HG03139 (cell line): ENCODE measurements at regions not wholly inside any gene's neighbourhood (a gene's known extent, or its start where the extent isn't known, plus 50 kb on each side); places are given as distances from the start of the nearest gene placed in this dataset.
"Not testable (repeated sequence)": the region's sequence is repeated elsewhere in the genome, so short reads cannot be mapped to it uniquely, and the experiment has no call there.

Source experiments
- ATAC-seq: cut with Tn5 transposase; IDR thresholded peaks from one replicate; pipeline ENCODE4 v1.9.1; 2021; ENCODE audit not compliant: unreplicated experiment

DNA sequence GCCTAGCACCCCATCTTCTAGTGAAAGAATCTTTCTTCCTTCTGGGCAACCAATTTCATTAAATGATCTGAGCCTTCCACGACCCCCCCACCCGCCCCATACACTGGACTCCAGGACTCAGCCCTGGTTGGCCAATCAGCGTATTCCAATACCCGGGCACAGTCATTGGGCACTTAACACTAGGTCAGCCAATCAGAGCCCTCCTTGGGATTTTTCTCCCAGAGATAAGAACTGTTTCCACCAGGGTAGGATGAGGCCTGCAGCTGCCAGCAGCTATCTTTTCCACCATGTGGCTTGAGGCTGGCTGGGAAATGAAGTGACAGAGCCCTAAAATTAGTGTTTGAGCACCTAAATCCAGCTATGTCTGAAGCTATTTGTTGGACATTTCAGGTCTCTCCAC, 418.8 kb downstream of the BCOR start:
- ATAC-seq, result no peak

DNA sequence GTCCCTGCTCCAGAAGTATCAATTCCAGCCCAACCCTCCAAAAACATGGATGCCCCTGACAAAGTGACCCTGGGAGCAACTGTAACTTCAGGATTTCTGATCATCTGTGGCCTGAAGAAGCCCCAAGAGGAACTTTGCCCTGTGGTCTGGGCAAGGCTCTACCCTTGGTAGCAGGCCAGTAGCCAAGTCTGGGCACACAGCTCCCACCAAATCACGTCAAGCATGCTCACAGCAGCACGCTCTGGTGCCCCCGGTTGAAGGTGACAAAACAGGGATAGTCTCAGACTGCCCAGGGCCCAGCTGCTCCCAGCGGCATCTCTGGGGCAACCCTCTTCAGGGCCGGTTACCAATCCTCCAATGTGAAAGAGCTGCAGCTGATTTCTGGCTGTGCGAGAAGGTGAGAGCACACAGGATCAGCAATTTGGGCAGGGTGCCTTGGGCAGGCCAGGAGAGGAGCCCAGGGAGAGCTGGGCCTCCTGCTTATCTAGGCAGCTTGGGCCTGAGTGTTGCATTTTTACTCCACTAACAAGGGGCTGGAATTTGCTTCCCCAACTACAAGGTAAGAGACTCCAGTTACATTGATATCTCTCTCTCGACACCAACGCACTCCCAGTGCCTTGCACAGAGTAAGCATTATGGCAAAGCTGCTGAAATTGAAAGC, 418.1 kb downstream of the BCOR start:
- no peak for ATAC-seq

DNA sequence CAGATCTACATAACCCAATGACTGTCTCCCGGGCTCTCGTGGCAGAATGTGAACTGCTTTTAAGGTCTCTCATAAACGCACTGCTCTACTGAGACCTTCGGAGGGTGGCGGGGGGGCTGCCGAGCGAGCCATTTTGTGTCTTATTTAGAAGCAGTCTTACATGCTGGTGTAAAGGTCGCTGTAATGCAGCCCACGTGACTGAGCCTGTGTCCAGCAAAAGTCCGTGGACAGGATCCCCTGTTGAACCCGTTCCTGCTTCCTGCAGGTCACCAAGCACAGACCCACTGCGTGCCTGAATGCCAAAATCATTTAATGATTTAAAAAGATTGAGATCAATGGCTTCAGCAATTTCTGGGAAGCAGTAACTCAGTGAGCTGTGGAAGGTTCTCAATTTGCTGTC, 415.9 kb downstream of the BCOR start:
- no peak for ATAC-seq

DNA sequence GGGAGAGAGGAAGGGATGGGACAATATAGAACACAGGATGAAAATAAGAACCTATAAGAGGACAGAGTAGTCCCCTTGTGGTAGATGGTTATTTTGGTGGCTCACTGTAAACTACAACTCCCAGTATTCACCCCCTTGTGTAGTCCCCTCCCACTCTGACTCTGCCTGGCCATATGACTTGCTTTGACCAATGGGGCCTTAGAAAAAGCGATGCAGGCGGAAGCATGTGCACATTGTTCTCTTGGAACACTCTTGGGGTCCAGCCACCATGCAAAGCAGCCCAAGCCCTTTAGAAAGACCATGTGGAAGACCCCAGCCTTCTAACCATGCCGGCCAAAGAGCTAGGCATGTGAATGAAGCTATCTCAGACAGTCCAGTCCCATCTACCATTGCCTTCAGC, 415.0 kb downstream of the BCOR start:
- no peak for ATAC-seq

DNA sequence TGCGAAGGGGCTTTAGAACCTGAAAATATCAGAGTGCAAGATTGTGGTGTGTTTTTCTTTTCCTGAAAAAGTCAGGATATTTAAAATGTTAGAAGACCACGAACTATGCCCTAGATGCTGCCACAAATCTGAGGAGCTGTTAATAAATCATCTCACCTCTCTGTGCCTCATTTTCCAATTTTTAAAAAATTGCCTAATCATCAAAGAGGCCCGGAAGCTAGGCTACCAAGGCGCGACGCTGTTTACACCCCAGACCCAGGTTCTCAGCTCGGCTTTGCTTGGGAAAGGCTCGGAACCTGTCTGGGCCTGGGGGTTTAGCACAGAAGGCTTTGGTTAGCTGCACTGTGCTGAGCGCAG, 409.6 kb downstream of the BCOR start:
- ATAC-seq, result no peak

DNA sequence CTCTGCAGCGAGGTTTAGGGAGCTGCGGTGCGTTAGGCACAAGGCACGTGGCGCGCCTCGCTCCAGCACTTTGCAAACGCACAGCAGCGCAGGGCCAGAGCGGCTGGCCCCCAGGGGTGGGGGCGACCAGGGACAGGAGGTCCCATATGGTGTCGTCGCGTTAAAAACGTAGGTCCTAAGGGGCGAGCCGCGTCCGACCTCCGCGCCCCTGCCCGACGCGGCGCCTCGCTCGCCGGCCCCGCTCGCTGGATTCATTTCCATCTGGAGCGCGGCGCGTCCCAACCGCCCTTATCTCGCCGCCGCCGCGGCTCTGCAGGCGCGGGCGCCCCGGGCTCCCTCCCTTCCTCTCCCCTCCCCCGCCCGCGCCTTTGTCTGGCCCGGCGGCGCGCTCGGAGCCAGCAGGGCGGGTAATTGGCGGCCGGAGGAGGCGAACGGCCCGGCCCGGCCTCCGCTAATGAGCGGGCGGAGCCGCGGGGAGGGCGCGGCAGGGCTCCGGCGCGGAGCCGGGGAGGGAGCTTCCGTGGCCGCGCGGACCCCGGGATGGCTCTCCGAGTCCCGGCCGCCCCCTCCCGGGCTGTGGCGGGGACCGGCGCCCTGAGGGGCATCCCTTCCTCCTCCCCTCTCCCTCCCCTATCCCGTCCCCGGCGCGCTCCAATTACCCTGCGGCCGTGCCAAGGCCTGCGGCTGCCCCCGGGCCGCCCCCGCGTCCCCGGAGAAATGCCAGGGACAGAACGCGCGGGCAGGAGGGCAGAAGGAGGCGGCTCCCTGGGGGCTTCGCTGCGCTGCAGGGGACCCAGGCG, 409.0 kb downstream of the BCOR start:
- ATAC-seq, result no peak

DNA sequence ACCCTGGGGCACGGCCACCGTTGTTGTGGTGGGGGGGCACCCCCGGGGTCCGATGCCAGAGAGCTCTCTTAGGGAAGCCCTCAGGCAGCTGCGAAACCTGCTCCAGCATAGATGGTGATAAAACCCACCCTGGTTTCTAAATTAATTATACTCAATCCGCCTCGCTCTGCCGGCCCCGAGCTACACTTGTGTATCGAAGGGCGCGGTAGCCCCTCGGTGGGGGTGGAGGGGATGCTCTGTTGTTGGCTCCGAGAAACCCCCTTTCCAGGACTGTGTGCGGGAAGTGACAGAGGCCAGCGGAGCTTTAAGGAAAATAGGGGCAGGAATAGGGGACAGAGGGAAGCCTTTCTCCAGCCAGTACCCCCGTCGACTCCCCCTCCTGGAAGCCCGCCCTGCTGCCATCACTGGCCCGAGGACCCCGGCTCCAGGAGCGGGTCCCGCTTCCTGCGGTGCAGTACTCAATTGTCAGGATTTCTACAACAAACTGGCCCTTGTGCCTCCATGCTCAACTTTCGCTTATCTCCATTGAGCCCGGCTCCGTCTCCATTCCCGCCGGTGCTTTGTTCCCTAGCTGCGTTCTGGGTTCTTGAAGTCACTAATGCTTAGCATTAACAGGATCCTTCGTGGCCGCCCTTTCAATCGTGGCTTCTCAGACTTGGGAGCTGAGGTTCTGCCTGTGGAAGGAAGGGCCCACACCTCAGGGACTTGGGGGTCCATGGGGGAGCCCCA, 408.2 kb downstream of the BCOR start:
- no peak for ATAC-seq

DNA sequence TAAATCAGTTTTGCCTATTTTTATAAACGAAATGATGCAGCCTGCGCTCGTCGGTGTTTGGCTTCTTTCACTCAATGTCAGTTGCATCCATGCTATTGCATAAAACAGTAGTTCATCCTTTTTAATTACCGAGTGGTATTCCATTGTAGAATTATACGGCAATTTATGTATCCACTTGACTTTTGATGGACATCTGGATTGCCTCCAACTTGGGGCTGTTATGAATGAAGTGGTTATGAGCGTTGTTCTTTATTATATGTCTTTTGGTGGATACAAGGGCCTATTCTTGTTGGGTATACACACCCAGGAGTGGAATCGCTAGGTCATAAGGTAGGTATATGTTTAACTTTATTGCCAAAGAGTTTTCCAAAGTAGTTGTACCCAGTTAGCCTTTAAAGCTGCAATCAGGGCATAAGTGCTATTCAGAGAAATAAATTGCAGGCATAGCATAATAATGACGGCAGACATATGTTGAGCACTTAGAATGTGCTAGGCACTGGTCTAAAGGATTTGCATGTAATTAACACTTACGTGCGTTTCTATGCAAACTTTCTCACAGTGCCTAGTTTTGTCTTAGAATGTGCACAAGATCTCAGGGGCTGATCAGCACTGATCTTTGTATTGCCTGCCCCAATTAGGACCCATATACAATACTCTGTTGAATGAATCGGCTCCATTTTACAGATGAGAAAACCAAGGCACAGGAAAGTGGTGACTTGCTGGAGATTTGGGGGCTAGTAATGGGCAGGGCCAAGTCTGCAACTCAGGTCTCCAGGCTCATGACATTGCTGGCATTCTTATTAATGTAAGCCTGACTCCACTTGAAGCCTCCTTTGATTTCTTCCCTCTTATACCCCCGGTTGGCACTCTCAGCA, 407.0 kb downstream of the BCOR start:
- ATAC-seq, result no peak

DNA sequence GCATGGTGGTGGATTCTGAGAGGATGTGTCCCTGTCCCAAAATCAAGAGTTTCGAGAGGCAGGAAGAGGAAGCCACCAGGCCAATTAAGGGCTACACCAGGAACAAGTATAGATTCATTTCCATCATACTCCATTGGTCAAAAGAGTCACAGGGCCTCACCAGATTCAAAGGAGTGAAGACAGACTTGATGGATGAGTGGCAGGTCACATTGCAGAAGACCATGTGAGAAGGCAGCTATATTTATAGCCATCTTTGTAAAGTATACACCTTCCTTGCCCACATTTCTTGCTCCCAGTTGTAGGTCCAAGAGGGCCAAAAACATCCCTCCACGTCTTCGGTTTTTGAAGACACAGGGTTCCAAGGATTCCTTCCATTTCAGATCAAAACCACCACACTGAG, 406.0 kb downstream of the BCOR start:
- no peak for ATAC-seq

DNA sequence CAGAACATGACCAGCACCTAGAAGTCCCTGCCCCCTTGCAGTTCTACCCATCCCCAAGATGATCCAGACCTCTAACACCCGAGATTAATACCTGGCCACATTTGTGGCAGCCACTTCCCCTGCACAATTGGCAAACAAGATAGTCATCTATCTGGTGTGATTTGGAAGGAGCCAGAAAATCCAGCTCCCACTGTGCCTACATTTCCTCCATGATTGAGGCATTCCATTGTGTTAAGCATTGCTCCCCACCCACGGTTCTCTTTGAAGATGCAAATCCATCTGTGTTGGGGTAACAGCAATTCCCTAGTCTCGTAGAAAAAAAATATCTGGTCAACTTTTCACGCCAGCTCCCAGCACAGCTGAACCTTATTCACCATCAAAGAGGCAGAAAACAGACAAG, 405.0 kb downstream of the BCOR start:
- no peak for ATAC-seq

DNA sequence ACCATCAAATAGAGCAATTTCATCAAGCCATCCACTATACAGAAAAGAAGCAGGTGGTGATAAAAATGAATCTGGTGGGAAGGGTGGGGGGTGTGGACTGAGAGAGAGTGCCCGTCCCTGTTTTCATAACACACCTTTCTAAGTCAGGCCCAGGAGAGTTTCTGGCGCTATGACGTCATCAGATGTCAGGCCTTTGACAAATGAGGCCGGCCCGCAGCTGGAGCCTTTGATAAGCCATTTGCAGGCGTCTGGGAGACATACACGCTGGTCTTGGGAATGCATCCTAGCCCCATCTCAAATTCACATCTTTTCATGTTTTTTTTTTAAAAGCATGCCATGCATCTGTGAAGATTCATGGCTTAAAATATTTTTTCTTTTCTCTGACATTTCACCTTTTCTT, 404.5 kb downstream of the BCOR start:
- no peak for ATAC-seq

DNA sequence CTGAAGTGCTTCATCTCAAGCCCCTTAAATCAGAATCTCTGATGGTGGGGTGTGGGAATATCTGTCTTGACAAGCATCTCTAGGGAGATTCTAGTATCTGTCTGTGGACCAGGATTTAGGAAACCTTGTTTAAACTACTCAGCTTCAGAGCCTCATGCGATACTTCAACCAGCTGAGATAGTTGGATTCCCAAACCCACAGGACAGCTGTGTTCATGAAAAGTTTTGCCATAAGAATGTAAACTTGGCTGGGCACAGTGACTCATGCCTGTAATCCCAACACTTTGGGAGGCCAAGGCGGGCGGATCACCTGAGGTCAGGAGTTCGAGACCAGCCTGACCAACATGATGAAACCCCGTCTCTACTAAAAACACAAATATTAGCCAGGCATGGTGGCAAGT, 395.1 kb downstream of the BCOR start:
- not testable (repeated sequence) for ATAC-seq

DNA sequence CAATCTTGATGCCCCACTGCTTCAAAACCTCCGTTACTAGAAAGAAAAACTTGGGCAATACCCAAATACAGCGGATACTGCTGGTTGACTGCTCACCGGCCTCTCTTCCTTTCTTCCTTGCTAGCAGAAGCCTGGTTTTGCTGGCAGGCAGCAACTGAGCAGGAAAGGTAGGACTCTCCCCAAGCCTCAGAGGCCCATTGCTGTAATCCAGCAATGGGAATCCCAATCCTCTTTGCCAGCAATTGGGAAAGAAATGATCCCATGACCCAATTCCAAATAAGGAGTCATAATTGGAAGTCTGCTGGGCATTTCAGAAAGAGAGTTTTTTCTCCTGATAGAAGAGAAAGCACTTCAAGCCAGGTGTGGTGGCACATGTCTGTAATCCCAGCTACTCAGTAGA, 394.5 kb downstream of the BCOR start:
- no peak for ATAC-seq

DNA sequence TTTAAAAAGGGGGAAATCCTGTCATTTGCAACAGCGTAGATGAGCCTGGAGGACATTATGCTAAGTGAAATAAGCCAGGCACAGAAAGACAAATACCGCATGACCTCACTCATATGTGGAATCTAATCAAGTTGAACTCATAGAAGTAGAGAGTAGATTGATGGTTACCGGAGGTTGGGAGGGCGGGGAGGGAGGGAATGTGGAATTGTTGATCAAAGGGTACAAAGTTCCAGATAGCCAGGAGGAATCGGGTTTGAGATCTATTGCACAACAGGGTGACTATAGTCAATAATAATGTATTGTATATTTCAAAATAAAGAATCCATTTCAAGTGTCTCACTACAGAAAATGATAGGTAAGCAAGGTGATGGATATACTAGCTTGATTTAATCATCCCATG, 393.2 kb downstream of the BCOR start:
- no peak for ATAC-seq

DNA sequence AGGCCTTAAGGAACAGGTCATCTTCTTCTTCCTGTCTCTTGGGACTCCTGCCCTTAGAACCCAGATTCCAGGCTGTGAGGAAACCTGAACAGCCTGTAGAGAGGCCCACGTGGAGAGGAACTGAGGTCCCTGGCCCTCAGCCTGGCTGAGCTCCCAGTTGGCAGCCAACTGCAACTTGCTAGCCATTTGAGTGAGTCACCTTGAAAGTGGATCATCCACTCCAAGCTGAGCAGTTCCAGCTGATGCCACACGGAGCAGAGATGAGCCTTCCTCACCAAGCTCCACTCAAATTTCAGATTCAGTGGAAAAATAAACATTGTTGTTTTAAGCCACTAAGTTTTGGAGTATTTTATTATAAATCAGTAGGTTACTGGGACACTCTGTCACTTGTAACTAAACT, 392.5 kb downstream of the BCOR start:
- ATAC-seq, result no peak

DNA sequence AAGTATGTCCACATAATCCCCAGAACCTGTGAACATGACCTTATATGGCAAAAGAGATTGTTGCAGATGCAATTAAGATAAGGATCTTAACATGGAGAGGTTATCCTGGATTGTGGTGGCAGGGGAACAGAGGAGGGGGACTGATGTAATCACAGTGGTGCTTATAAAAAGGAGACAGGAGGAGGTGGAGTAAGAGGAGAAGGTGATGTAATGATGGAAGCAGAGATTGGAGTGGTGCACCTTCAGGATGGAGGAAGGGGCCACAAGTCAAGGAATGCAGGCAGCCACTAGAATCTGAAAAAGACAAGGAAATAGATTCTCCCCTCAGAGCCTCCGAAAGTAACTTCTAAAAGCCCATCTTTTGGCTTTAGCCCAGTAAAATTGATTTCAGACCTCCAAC, 388.4 kb downstream of the BCOR start:
- no peak for ATAC-seq

DNA sequence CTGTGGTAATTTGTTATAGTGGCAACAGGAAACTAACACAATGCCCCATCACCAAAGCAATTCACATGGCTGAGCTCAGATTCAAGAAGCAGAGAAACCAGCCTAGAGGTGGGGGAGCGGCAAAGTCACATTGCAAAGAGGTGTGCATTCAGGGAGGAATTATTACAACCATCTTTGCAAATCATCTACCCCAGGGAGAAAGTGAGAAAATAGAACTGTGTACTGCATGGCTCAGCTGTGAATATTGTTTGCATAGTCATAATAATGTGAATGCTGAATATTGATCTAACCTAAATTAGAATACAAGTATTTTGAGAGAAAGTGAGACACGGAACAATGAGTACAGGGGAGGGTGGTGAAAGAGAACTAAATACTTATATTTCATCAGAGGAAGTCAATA, 387.9 kb downstream of the BCOR start:
- ATAC-seq, result no peak

DNA sequence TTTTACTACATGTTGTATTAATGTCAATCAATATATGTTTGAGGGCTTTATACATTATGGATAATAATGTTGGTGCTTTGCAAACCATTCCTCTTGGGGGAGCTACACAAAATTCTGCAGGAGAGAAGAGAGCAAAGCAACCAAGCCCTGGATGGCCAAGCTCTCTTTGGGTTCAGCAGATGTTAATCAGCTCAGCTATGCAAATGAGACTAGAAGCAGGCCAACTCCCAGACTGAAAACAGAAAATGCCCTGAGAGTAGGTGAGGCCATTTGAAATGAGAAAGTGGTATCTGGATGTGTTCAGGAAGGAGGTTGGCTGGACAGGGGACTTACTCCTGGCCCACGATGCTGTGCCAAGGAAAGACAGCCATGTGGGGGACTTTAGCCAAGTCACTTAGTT, 387.0 kb downstream of the BCOR start:
- ATAC-seq, result no peak

DNA sequence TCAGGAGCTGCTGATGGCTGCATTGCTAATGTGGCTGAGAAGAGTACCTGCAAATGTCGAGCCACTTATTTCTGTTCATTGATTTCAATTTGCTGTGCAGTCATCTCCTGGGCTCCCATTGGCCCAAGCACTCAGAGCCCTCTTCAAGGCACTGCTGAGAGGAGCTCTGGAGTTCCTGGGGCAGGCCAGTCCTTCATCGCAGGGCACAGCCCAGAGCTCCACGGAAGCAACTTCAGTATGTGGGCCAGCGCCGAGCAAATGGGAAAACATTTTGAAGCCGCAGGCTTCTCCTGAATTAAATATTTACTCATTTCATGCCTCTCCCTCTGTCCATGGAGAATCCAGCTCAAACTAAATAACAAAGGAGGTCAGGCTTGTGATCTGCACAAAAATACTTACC, 383.3 kb downstream of the BCOR start:
- no peak for ATAC-seq

DNA sequence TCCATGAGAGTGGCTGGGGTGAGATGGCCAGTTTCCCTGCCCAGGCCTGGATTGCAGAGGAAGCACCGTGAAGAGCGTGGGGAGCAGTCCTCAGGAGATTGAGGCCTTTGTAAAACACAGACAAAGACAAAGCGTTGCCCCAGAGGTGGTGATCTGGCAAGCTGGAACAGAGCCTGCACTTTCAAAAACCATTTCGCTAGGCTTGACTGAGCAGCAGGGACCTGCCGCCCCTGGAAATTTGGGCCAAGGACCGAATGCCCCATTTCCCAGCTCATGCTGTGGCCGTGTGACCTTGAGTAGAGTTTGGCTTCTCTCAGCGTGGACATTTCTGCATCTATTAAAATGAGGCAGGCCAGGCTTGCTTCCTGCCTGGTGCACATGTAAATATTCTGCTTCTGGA, 381.4 kb downstream of the BCOR start:
- no peak for ATAC-seq

DNA sequence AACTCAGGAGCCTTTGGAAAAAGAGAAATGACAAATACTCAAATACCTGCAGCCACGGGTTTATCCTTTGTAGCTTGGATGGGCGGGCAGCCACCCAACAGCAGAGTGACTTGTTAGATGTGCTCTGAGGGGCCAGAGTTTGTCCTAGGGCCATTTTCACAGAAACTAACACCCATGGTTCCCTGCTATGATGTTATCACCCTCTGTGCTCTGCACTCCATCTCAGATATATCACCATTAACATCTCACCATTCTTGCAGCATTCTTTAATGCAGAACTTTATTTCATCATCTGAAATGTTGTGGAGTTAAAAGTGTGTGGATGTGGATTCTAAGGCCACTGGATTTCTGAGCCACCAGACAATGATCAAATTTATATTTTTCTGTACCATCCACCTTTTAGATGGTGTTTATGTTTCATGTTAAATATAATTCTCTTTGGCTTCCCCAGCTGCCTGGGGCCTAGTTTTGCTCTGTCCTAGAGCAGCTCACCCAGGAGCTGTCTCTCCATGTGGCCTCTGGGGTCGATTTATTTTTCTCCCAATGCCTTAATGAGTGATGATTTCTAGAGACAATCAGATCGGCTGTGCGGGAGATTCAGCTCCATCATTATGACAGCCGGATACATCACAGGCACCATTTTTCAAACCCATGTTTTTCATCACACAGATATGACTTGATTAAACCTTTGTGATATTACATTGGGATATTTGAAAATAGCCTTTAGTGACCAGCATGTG, 380.8 kb downstream of the BCOR start:
- no peak for ATAC-seq
